SU-DHL-6 (cell line): ENCODE measurements at regions not wholly inside any gene's neighbourhood (a gene's known extent, or its start where the extent isn't known, plus 50 kb on each side); places are given as distances from the start of the nearest gene placed in this dataset.

ENCODE experiments used
- EZH2phosphoT487 ChIP-seq: fragments of 200-600 bp; sonication (generic), shearing (Covaris generic); conservative IDR thresholded peaks from 2 replicates; pipeline ENCODE4 v1.6.1; 2018; ENCODE audit warnings: mild to moderate bottlenecking, antibody characterized with exemption, low read length, moderate library complexity, mixed read lengths
- TF ChIP-seq, protein P1 (sequence below): fragments of 200-600 bp; sonication (generic); IDR thresholded peaks from one replicate; pipeline ENCODE4 v1.5.1; 2017; ENCODE audit warnings: antibody characterized with exemption, mild to moderate bottlenecking, low read length, moderate library complexity; ENCODE audit not compliant: insufficient read depth, poor library complexity, severe bottlenecking

GRCh38 chr2:223226264-223226663 lies 174.3 kb downstream of the KCNE4 start:
- TF ChIP-seq, protein P1, sequence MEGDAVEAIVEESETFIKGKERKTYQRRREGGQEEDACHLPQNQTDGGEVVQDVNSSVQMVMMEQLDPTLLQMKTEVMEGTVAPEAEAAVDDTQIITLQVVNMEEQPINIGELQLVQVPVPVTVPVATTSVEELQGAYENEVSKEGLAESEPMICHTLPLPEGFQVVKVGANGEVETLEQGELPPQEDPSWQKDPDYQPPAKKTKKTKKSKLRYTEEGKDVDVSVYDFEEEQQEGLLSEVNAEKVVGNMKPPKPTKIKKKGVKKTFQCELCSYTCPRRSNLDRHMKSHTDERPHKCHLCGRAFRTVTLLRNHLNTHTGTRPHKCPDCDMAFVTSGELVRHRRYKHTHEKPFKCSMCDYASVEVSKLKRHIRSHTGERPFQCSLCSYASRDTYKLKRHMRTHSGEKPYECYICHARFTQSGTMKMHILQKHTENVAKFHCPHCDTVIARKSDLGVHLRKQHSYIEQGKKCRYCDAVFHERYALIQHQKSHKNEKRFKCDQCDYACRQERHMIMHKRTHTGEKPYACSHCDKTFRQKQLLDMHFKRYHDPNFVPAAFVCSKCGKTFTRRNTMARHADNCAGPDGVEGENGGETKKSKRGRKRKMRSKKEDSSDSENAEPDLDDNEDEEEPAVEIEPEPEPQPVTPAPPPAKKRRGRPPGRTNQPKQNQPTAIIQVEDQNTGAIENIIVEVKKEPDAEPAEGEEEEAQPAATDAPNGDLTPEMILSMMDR: no peak
- TF ChIP-seq EZH2phosphoT487: no peak
